Lung (tissue), 11 donors: ENCODE measurements at regions not wholly inside any gene's neighbourhood (a gene's known extent, or its start where the extent isn't known, plus 50 kb on each side); places are given as distances from the start of the nearest gene placed in this dataset.

Source experiments
- ATAC-seq: fragments of 200-7000 bp; cut with Tn5 transposase; one replicate; pipeline ENCODE4 v1.9.1; 2020; ENCODE audit warnings: moderate number of reproducible peaks; ENCODE audit not compliant: insufficient read depth, low FRiP score
- DNase-seq, 3 donors: peaks; one replicate each; pipeline ENCODE4 v3.0.0-alpha.2; 2013 to 2017
- H3K27ac ChIP-seq, 2 donors: one replicate each; pipeline ENCODE4 v1.5.1; 2013; ENCODE audit warnings: mild to moderate bottlenecking in 2 of 2, moderate library complexity in 2 of 2, control low read depth in 1 of 2, inconsistent platforms in 1 of 2, low read depth in 1 of 2, low read length in 1 of 2
- H3K27me3 ChIP-seq, 3 donors: one replicate each; pipeline ENCODE4 v1.5.1; 2013; ENCODE audit warnings: low read length in 2 of 3; ENCODE audit not compliant: control insufficient read depth in 3 of 3, insufficient read depth in 3 of 3
- H3K36me3 ChIP-seq, 4 donors: one replicate each; pipeline ENCODE4 v1.5.1; 2013; ENCODE audit warnings: low read length in 4 of 4, mild to moderate bottlenecking in 1 of 4, moderate library complexity in 1 of 4; ENCODE audit not compliant: control insufficient read depth in 4 of 4, insufficient read depth in 4 of 4
- H3K4me1 ChIP-seq, 5 donors: one replicate each; pipeline ENCODE4 v1.5.1; 2013; ENCODE audit warnings: low read length in 5 of 5, mild to moderate bottlenecking in 2 of 5, moderate library complexity in 1 of 5; ENCODE audit not compliant: control insufficient read depth in 5 of 5, insufficient read depth in 5 of 5
- H3K4me3 ChIP-seq: one replicate; pipeline ENCODE4 v1.5.1; 2013; ENCODE audit warnings: mild to moderate bottlenecking, control low read depth, moderate library complexity
- H3K9ac ChIP-seq, 2 donors: one replicate each; pipeline ENCODE4 v1.5.1; 2013; ENCODE audit warnings: low read length in 2 of 2, control low read depth in 1 of 2; ENCODE audit not compliant: insufficient read depth in 1 of 2
- H3K9me3 ChIP-seq, 4 donors: one replicate each; pipeline ENCODE4 v1.5.1; 2013; ENCODE audit warnings: low read length in 3 of 4, mild to moderate bottlenecking in 1 of 4, moderate library complexity in 1 of 4; ENCODE audit not compliant: control insufficient read depth in 4 of 4, insufficient read depth in 3 of 4
- CTCF ChIP-seq: IDR thresholded peaks from 2 replicates; pipeline ENCODE4 v1.5.1; 2012; ENCODE audit warnings: mild to moderate bottlenecking; ENCODE audit errors: control extremely low read depth, extremely low read depth
- WGBS, 2 donors: extraction: QIAGEN DNeasy Blood & Tissue Kit; methylation state at CpG; one replicate each; pipeline ENCODE4 v1.1.7; 2013; 5-methylcytosine and 5-hydroxymethylcytosine counted together
- donor health status: control.
- donor health status: control.
- donor health status: Bipolar disorder and iron deficiency.
- donor health status: healthy.
- donor health status: DM: yes; HTN: yes; CAD: no.

DNA sequence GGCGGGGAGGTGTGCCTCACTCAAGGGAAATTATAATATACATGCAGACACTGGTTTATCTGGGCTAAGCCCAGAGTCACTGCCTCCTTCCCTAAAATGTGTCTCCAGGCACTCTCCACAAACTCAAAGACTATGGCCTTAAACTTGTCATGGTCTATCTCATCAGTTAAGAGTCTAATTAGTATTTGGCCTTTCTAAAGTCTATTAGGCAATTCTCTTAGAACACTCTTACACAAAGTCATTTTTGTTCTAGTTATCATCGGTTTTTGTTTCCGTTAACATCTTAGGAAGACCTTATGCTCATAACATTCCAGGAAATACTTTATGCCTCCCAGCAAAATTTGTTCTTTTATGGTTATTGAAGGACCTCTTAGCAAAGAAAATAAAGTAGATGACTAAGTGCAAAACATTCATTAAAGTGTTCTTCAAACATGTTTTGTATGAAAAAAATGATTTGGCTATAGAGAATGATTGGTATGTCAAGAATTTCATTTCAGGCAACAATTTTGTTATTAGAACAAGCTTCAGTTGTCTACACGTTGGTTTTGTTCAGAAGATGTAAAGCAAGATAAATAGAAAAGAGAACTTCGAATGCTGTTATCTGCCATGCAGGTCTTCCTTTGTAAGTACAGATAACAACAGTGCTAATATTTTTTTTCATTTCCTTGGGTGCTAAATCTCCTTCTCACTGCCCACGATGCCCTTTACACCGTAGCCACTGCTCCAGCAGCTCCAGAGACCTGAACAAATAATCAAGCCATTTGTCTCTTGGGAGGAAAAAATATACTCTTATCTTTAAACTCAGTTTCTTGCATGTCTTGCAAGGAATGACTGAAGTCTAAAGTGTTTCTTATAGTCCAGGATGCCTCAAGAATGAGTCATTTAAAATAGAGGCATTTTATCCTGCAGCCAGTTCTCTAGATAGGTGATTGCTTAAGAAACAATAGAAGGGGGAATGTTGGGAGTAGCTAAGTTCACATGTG lies 170.4 kb downstream of the HTR1B start:
- no peak for TF ChIP-seq CTCF
- Histone ChIP-seq H3K27ac (no peak overlapping the region), H3K4me1 (peaks cover 0 to 4% (median 0%) of the 10 kb centered on the region in 5 donors), H3K27me3 (no peaks in the 10 kb centered on the region), H3K9ac (no peak overlapping the region), H3K36me3 (no peaks in the 10 kb centered on the region), H3K4me3 (no peak overlapping the region), H3K9me3 (no peaks in the 10 kb centered on the region)
- peak; percentile 79 for ATAC-seq
- peak in 1 of 3 donors; percentile 1 for DNase-seq
- WGBS, 2 donors, result 31 to 34% methylated on average over 7 of the region's 7 CpGs

DNA sequence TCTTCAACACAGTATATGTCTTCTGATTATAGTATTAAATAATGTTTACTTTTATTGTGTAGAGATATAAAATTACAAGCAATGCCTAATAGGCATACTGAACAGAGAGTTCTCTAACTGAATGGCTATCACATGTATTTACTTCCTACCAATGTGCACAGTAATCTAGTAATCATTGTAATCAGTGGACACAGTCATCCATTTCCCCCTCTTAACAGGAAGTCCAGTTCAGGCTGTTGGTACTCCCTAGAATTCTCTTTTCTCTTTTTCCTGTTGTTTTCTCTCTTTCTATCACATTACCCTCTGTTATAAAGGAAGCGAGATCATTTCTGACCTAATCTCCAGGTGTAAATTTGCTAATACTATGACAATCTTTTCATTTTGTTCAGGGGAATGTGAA lies 172.5 kb downstream of the HTR1B start:
- DNase-seq (no peak), ATAC-seq (no peak)
- 89 to 91% methylated on average over 1 of the region's 1 CpG for WGBS, 2 donors
- H3K4me1 ChIP-seq, result peaks cover 0 to 4% (median 0%) of the 10 kb centered on the region in 5 donors
- no peaks in the 10 kb centered on the region for H3K36me3 ChIP-seq
- H3K4me3 ChIP-seq, result no peak overlapping the region
- no peak for TF ChIP-seq CTCF
- H3K27ac ChIP-seq, result no peak overlapping the region
- H3K9ac ChIP-seq, result no peak overlapping the region
- H3K27me3 ChIP-seq, result no peaks in the 10 kb centered on the region
- H3K9me3 ChIP-seq, result no peaks in the 10 kb centered on the region

GRCh38 chr6:77286541-77286940 lies 176.8 kb downstream of the HTR1B start:
- Histone ChIP-seq H3K4me3 (no peak overlapping the region), H3K9ac (no peak overlapping the region), H3K9me3 (peaks cover 0 to 2% (median 0%) of the 10 kb centered on the region in 4 donors), H3K27ac (no peak overlapping the region), H3K27me3 (no peaks in the 10 kb centered on the region), H3K36me3 (no peaks in the 10 kb centered on the region), H3K4me1 (no peaks in the 10 kb centered on the region)
- no peak for ATAC-seq
- no peak for DNase-seq
- TF ChIP-seq CTCF, result no peak
- 89 to 93% methylated on average over 3 of the region's 3 CpGs for WGBS, 2 donors
